ENCODE measurements at regions not wholly inside any gene's neighbourhood (a gene's known extent, or its start where the extent isn't known, plus 50 kb on each side); places are given as distances from the start of the nearest gene placed in this dataset.

DNA sequence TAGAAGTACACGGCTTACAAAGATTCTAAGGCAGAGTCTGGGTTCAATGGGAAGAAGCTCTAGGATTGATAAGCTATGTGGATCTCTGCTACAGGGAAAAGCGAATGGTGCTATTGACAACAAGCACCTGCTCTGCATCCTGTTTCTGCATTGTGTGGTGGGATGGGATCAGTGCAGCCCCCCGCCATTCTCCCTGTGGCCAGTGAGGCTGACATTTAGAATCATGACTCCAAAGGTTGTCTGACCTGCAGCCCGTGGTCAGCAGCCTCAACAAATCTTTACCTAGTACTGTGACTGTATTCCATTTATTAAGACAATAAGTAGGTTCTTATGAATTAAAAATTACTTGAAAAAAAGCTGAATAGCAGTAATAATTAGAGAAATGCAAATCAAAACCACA is 1477.0 kb upstream of the TMEM132C start:
- ChIA-PET CTCF (no interaction called here), POLR2A (no interaction called here)
- Histone ChIP-seq H3K4me3 (ENCODE audit: control extremely low read depth in 1 of 5, extremely low read depth in 1 of 5, insufficient read depth in 1 of 5, low read depth in 2 of 5, low read length in 4 of 5) (no peak overlapping the region), H3K4me1 (ENCODE audit: control insufficient read depth in 2 of 2, insufficient read depth in 2 of 2, low read length in 2 of 2) (no peaks in the 10 kb centered on the region), H4K20me1 (ENCODE audit: control insufficient read depth, insufficient read depth, low read length, poor library complexity, severe bottlenecking) (no peaks in the 10 kb centered on the region), H3K79me2 (ENCODE audit: control insufficient read depth, insufficient read depth, low read length) (no peaks in the 10 kb centered on the region), H3K27me3 (replicated peaks in 1 of 4; ENCODE audit: control extremely low read depth in 1 of 4, control insufficient read depth in 3 of 4, insufficient read depth in 4 of 4, low read length in 3 of 4) (no peaks in the 10 kb centered on the region), H3K9ac (ENCODE audit: low read length) (no peak overlapping the region), H3K4me2 (replicated peaks; ENCODE audit: low read depth, low read length, poor library complexity, severe bottlenecking) (no peak overlapping the region), H3K9me3 (ENCODE audit: control extremely low read depth in 1 of 3, control insufficient read depth in 2 of 3, insufficient read depth in 1 of 3, low read length in 2 of 3) (no peaks in the 10 kb centered on the region), H2AFZ (ENCODE audit: insufficient read depth, low read depth, low read length, poor library complexity, severe bottlenecking) (no peak overlapping the region), H3K36me3 (replicated peaks in 1 of 2; ENCODE audit: control extremely low read depth in 1 of 2, control insufficient read depth in 1 of 2, extremely low read depth in 1 of 2, insufficient read depth in 2 of 2, low read length in 1 of 2) (no peaks in the 10 kb centered on the region), H3K27ac (ENCODE audit: low read length in 2 of 2) (no peak overlapping the region)
- no peak for DNase-seq
- H3K4me1 Mint-ChIP-seq = no peaks in the 10 kb centered on the region
- intact Hi-C loops (cut with micrococcal nuclease) = no loop called here
- no peak for ATAC-seq (ENCODE audit: low read depth)
- no peaks in the 10 kb centered on the region for H3K9me3 Mint-ChIP-seq (ENCODE audit: insufficient read depth)
- no peaks in the 10 kb centered on the region for H3K27me3 Mint-ChIP-seq
- WGBS (ENCODE audit: insufficient coverage) = 100% methylated on average over 2 of the region's 4 CpGs
- TF ChIP-seq, protein P1, sequence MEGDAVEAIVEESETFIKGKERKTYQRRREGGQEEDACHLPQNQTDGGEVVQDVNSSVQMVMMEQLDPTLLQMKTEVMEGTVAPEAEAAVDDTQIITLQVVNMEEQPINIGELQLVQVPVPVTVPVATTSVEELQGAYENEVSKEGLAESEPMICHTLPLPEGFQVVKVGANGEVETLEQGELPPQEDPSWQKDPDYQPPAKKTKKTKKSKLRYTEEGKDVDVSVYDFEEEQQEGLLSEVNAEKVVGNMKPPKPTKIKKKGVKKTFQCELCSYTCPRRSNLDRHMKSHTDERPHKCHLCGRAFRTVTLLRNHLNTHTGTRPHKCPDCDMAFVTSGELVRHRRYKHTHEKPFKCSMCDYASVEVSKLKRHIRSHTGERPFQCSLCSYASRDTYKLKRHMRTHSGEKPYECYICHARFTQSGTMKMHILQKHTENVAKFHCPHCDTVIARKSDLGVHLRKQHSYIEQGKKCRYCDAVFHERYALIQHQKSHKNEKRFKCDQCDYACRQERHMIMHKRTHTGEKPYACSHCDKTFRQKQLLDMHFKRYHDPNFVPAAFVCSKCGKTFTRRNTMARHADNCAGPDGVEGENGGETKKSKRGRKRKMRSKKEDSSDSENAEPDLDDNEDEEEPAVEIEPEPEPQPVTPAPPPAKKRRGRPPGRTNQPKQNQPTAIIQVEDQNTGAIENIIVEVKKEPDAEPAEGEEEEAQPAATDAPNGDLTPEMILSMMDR (IDR thresholded peaks at IDR 0.05) = no peak
- TF ChIP-seq EZH2 (IDR thresholded peaks at IDR 0.05; ENCODE audit: borderline replicate concordance, insufficient read depth, low read depth, low read length, poor library complexity, severe bottlenecking) = no peak
- no peak overlapping the region for H3K27ac Mint-ChIP-seq
- H3K4me3 Mint-ChIP-seq = no peak overlapping the region

DNA sequence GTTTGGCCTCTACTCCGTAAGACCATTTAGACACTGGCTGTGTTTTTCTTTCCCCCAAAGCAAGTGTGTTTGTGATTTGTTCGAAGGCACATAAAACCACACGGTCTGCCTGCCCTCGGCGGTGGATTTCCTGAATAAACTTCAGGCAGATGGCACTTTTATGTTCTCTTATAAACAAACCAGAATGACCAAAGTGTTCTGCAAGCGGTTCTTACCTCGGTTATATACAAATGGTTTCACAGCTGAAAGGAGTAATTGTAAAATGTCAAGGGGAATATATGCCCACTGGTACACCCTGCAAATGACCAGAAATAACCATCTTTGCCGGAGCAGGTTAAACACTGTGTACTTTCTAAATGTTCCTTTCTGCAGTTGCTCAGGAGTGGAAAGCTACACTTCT is 1475.8 kb upstream of the TMEM132C start:
- Histone ChIP-seq H3K9me3 (ENCODE audit: control extremely low read depth in 1 of 3, control insufficient read depth in 2 of 3, insufficient read depth in 1 of 3, low read length in 2 of 3) (no peaks in the 10 kb centered on the region), H3K36me3 (replicated peaks in 1 of 2; ENCODE audit: control extremely low read depth in 1 of 2, control insufficient read depth in 1 of 2, extremely low read depth in 1 of 2, insufficient read depth in 2 of 2, low read length in 1 of 2) (no peaks in the 10 kb centered on the region), H3K4me3 (ENCODE audit: control extremely low read depth in 1 of 5, extremely low read depth in 1 of 5, insufficient read depth in 1 of 5, low read depth in 2 of 5, low read length in 4 of 5) (no peak overlapping the region), H2AFZ (ENCODE audit: insufficient read depth, low read depth, low read length, poor library complexity, severe bottlenecking) (no peak overlapping the region), H3K27ac (ENCODE audit: low read length in 2 of 2) (no peak overlapping the region), H4K20me1 (ENCODE audit: control insufficient read depth, insufficient read depth, low read length, poor library complexity, severe bottlenecking) (no peaks in the 10 kb centered on the region), H3K27me3 (replicated peaks in 1 of 4; ENCODE audit: control extremely low read depth in 1 of 4, control insufficient read depth in 3 of 4, insufficient read depth in 4 of 4, low read length in 3 of 4) (no peaks in the 10 kb centered on the region), H3K9ac (ENCODE audit: low read length) (no peak overlapping the region), H3K4me2 (replicated peaks; ENCODE audit: low read depth, low read length, poor library complexity, severe bottlenecking) (no peak overlapping the region), H3K4me1 (ENCODE audit: control insufficient read depth in 2 of 2, insufficient read depth in 2 of 2, low read length in 2 of 2) (no peaks in the 10 kb centered on the region), H3K79me2 (ENCODE audit: control insufficient read depth, insufficient read depth, low read length) (no peaks in the 10 kb centered on the region)
- ATAC-seq (ENCODE audit: low read depth) = no peak
- Mint-ChIP-seq H3K4me1 (no peaks in the 10 kb centered on the region), H3K9me3 (ENCODE audit: insufficient read depth) (no peaks in the 10 kb centered on the region), H3K27me3 (no peaks in the 10 kb centered on the region), H3K4me3 (no peak overlapping the region), H3K27ac (no peak overlapping the region)
- no peak for DNase-seq
- ChIA-PET POLR2A (no interaction called here), CTCF (no interaction called here)
- 90% methylated on average over 4 of the region's 8 CpGs for WGBS (ENCODE audit: insufficient coverage)
- no peak for TF ChIP-seq EZH2 (IDR thresholded peaks at IDR 0.05; ENCODE audit: borderline replicate concordance, insufficient read depth, low read depth, low read length, poor library complexity, severe bottlenecking)
- TF ChIP-seq, protein P1 (IDR thresholded peaks at IDR 0.05) = no peak
- intact Hi-C loops (cut with micrococcal nuclease) = no loop called here

Data from B cell (primary cell).